ENCODE measurements at regions not wholly inside any gene's neighbourhood (a gene's known extent, or its start where the extent isn't known, plus 50 kb on each side); places are given as distances from the start of the nearest gene placed in this dataset.
A peak's percentile ranks its signal among the peaks of the same experiment; 100 is the strongest.

GRCh38 chr17:69719474-69720048, 305.1 kb downstream of the MAP2K6 start:
- no peak for DNase-seq (ENCODE audit: low spot score)

GRCh38 chr17:69722518-69722917, 308.0 kb downstream of the MAP2K6 start:
- no peak for DNase-seq (ENCODE audit: low spot score)

GRCh38 chr17:69723316-69723715, 308.8 kb downstream of the MAP2K6 start:
- no peak for DNase-seq (ENCODE audit: low spot score)

- DNase-seq (ENCODE audit: low spot score): peak; percentile 5
These were observed 309.2 kb downstream of the MAP2K6 start for GRCh38 chr17:69723741-69724140.

GRCh38 chr17:69724238-69724637, 309.7 kb downstream of the MAP2K6 start:
- DNase-seq (ENCODE audit: low spot score): no peak

- DNase-seq (ENCODE audit: low spot score): no peak
These were observed 310.6 kb downstream of the MAP2K6 start for GRCh38 chr17:69725146-69725545.

GRCh38 chr17:69728816-69729215, 314.3 kb downstream of the MAP2K6 start:
- DNase-seq (ENCODE audit: low spot score): no peak

GRCh38 chr17:69729944-69730343, 315.4 kb downstream of the MAP2K6 start:
- DNase-seq (ENCODE audit: low spot score): no peak

GRCh38 chr17:69732272-69732918, 317.9 kb downstream of the MAP2K6 start:
- DNase-seq (ENCODE audit: low spot score): no peak

- DNase-seq (ENCODE audit: low spot score): peak; percentile 2
These were observed 318.9 kb downstream of the MAP2K6 start for GRCh38 chr17:69733171-69734012.

GRCh38 chr17:69734656-69735055, 320.2 kb downstream of the MAP2K6 start:
- DNase-seq (ENCODE audit: low spot score): no peak

- DNase-seq (ENCODE audit: low spot score): no peak
These were observed 320.8 kb downstream of the MAP2K6 start for GRCh38 chr17:69735285-69735684.

GRCh38 chr17:69743091-69743490, 328.6 kb downstream of the MAP2K6 start:
- DNase-seq (ENCODE audit: low spot score): no peak

- no peak for DNase-seq (ENCODE audit: low spot score)
These were observed 330.1 kb downstream of the MAP2K6 start for GRCh38 chr17:69744512-69745070.

GRCh38 chr17:69749911-69750310, 325.1 kb upstream of the KCNJ16 start:
- DNase-seq (ENCODE audit: low spot score): no peak

GRCh38 chr17:69757688-69758430, 317.2 kb upstream of the KCNJ16 start:
- no peak for DNase-seq (ENCODE audit: low spot score)

GRCh38 chr17:69760562-69760961, 314.5 kb upstream of the KCNJ16 start:
- DNase-seq (ENCODE audit: low spot score): no peak

- no peak for DNase-seq (ENCODE audit: low spot score)
These were observed 314.0 kb upstream of the KCNJ16 start for GRCh38 chr17:69761011-69761410.

- peak; percentile 80 for DNase-seq (ENCODE audit: low spot score)
These were observed 313.2 kb upstream of the KCNJ16 start for GRCh38 chr17:69761767-69762321.

- DNase-seq (ENCODE audit: low spot score): no peak
These were observed 312.7 kb upstream of the KCNJ16 start for GRCh38 chr17:69762359-69762758.

- no peak for DNase-seq (ENCODE audit: low spot score)
These were observed 312.3 kb upstream of the KCNJ16 start for GRCh38 chr17:69762766-69763165.

- peak; percentile 45 for DNase-seq (ENCODE audit: low spot score)
These were observed 311.5 kb upstream of the KCNJ16 start for GRCh38 chr17:69763503-69763902.
